G401 (cell line): ENCODE measurements at regions not wholly inside any gene's neighbourhood (a gene's known extent, or its start where the extent isn't known, plus 50 kb on each side); places are given as distances from the start of the nearest gene placed in this dataset.

Experiments used
- DNase-seq: peaks from one replicate; pipeline ENCODE4 v3.0.0-alpha.2; 2015; ENCODE audit warnings: low spot score
- in situ Hi-C: cut with HindIII; loops from 2 replicates; pipeline ENCODE4 v1.10.0; 2016; ENCODE audit warnings: low sequenced_read_pairs, mixed read lengths

GRCh38 chr5:165457859-165458481, 1952.6 kb downstream of the MAT2B start:
- no peak for DNase-seq
- in situ Hi-C loops, result no loop called here

GRCh38 chr5:165459232-165459631, 1953.8 kb downstream of the MAT2B start:
- in situ Hi-C loops, result no loop called here
- no peak for DNase-seq

GRCh38 chr5:165460911-165461310, 1955.5 kb downstream of the MAT2B start:
- DNase-seq, result no peak
- in situ Hi-C loops, result no loop called here

GRCh38 chr5:165477546-165477945, 1972.1 kb downstream of the MAT2B start:
- no peak for DNase-seq
- in situ Hi-C loops, result no loop called here

- in situ Hi-C loops, result no loop called here
- no peak for DNase-seq
Observed at GRCh38 chr5:165495829-165496380, 1990.5 kb downstream of the MAT2B start.

- no peak for DNase-seq
- in situ Hi-C loops, result no loop called here
Observed at GRCh38 chr5:165497707-165498106, 1992.3 kb downstream of the MAT2B start.

- in situ Hi-C loops, result no loop called here
- DNase-seq, result no peak
Observed at GRCh38 chr5:165502893-165503691, 1997.7 kb downstream of the MAT2B start.

- peak; percentile 19 for DNase-seq
- in situ Hi-C loops, result no loop called here
Observed at GRCh38 chr5:165504674-165505073, 1999.3 kb downstream of the MAT2B start.

GRCh38 chr5:165508286-165508685, 2002.9 kb downstream of the MAT2B start:
- no peak for DNase-seq
- in situ Hi-C loops, result no loop called here

GRCh38 chr5:165508861-165509260, 2003.4 kb downstream of the MAT2B start:
- DNase-seq, result no peak
- in situ Hi-C loops, result no loop called here

- no peak for DNase-seq
- in situ Hi-C loops, result no loop called here
Observed at GRCh38 chr5:165521816-165522610, 2016.6 kb downstream of the MAT2B start.

- no peak for DNase-seq
- in situ Hi-C loops, result no loop called here
Observed at GRCh38 chr5:165525271-165525670, 2019.9 kb downstream of the MAT2B start.

- in situ Hi-C loops, result no loop called here
Observed at GRCh38 chr5:165526357-165526756, 2020.9 kb downstream of the MAT2B start.

GRCh38 chr5:165527577-165527976, 2022.2 kb downstream of the MAT2B start:
- DNase-seq, result no peak
- in situ Hi-C loops, result no loop called here

More at GRCh38 chr5:165526357-165526756, 2020.9 kb downstream of the MAT2B start:
- no peak for DNase-seq

- no peak for DNase-seq
- in situ Hi-C loops, result no loop called here
Observed at GRCh38 chr5:165538065-165538464, 2032.6 kb downstream of the MAT2B start.

- in situ Hi-C loops, result no loop called here
- no peak for DNase-seq
Observed at GRCh38 chr5:165559645-165560044, 2054.2 kb downstream of the MAT2B start.

GRCh38 chr5:165560648-165561047, 2055.2 kb downstream of the MAT2B start:
- DNase-seq, result no peak
- in situ Hi-C loops, result no loop called here

GRCh38 chr5:165565911-165566310, 2060.5 kb downstream of the MAT2B start:
- in situ Hi-C loops, result no loop called here
- DNase-seq, result no peak

GRCh38 chr5:165569551-165569950, 2064.1 kb downstream of the MAT2B start:
- no peak for DNase-seq
- in situ Hi-C loops, result no loop called here

- DNase-seq, result no peak
- in situ Hi-C loops, result no loop called here
Observed at GRCh38 chr5:165573445-165573844, 2068.0 kb downstream of the MAT2B start.
